GM04503 (cell line): ENCODE measurements at regions not wholly inside any gene's neighbourhood (a gene's known extent, or its start where the extent isn't known, plus 50 kb on each side); places are given as distances from the start of the nearest gene placed in this dataset.
A peak's percentile ranks its signal among the peaks of the same experiment; 100 is the strongest.

Experiments used
- DNase-seq: peaks from one replicate; pipeline ENCODE4 v3.0.0-alpha.2; 2012; ENCODE audit warnings: low read depth

GRCh38 chr6:56766806-56767178, 124.1 kb upstream of the DST start:
- DNase-seq: no peak

- DNase-seq: no peak
Observed at GRCh38 chr6:56766139-56766805, 123.6 kb upstream of the DST start.

GRCh38 chr6:56765494-56765893, 122.8 kb upstream of the DST start:
- no peak for DNase-seq

GRCh38 chr6:56764081-56764566, 121.4 kb upstream of the DST start:
- DNase-seq: no peak

GRCh38 chr6:56761651-56762050, 119.0 kb upstream of the DST start:
- DNase-seq: no peak

- no peak for DNase-seq
Observed at GRCh38 chr6:56760842-56761241, 118.2 kb upstream of the DST start.

- DNase-seq: no peak
Observed at GRCh38 chr6:56759521-56759920, 116.8 kb upstream of the DST start.

- no peak for DNase-seq
Observed at GRCh38 chr6:56758553-56758952, 115.9 kb upstream of the DST start.

- DNase-seq: no peak
Observed at GRCh38 chr6:56758120-56758519, 115.4 kb upstream of the DST start.

GRCh38 chr6:56757588-56757984, 114.9 kb upstream of the DST start:
- DNase-seq: no peak

- DNase-seq: no peak
Observed at GRCh38 chr6:56756791-56757587, 114.3 kb upstream of the DST start.

GRCh38 chr6:56756219-56756789, 113.6 kb upstream of the DST start:
- no peak for DNase-seq

GRCh38 chr6:56755040-56755439, 112.4 kb upstream of the DST start:
- DNase-seq: no peak

GRCh38 chr6:56753811-56754210, 111.1 kb upstream of the DST start:
- no peak for DNase-seq

- no peak for DNase-seq
Observed at GRCh38 chr6:56752534-56752933, 109.8 kb upstream of the DST start.

- no peak for DNase-seq
Observed at GRCh38 chr6:56752009-56752408, 109.3 kb upstream of the DST start.

GRCh38 chr6:56751604-56752003, 108.9 kb upstream of the DST start:
- no peak for DNase-seq

GRCh38 chr6:56750686-56751085, 108.0 kb upstream of the DST start:
- no peak for DNase-seq

GRCh38 chr6:56749632-56750151, 107.0 kb upstream of the DST start:
- peak; percentile 43 for DNase-seq

- no peak for DNase-seq
Observed at GRCh38 chr6:56746767-56747504, 104.2 kb upstream of the DST start.

GRCh38 chr6:56745971-56746370, 103.3 kb upstream of the DST start:
- DNase-seq: no peak

- DNase-seq: no peak
Observed at GRCh38 chr6:56745081-56745480, 102.4 kb upstream of the DST start.
